ENCODE measurements at regions not wholly inside any gene's neighbourhood (a gene's known extent, or its start where the extent isn't known, plus 50 kb on each side); places are given as distances from the start of the nearest gene placed in this dataset.

DNA sequence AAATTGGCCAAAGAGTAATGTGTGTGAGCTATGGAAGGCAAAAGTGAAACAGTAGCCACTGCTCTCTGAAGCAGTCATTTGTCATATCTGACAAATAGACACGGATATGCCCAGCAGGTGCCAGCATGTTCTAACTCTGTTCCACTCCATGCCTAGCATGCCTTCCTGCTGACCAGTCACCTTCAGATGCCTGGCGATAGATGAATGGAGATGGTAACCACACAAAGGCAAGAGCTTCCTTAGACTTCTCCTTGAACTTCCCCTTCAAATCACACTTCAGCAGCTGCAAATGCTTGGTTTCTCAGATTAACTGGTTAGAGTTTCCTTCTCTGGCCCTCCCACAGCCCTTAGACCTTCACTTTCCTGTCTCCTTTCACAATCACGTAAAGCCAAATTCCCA, 429.9 kb downstream of the DAD1 start:
- Histone ChIP-seq H3K36me3 (no peaks in the 10 kb centered on the region), H3K27me3 (no peaks in the 10 kb centered on the region), H3K9me3 (no peaks in the 10 kb centered on the region), H3K4me3 (no peak overlapping the region), H3K4me1 (no peaks in the 10 kb centered on the region), H3K27ac (no peak overlapping the region)
- TF ChIP-seq, protein P1, sequence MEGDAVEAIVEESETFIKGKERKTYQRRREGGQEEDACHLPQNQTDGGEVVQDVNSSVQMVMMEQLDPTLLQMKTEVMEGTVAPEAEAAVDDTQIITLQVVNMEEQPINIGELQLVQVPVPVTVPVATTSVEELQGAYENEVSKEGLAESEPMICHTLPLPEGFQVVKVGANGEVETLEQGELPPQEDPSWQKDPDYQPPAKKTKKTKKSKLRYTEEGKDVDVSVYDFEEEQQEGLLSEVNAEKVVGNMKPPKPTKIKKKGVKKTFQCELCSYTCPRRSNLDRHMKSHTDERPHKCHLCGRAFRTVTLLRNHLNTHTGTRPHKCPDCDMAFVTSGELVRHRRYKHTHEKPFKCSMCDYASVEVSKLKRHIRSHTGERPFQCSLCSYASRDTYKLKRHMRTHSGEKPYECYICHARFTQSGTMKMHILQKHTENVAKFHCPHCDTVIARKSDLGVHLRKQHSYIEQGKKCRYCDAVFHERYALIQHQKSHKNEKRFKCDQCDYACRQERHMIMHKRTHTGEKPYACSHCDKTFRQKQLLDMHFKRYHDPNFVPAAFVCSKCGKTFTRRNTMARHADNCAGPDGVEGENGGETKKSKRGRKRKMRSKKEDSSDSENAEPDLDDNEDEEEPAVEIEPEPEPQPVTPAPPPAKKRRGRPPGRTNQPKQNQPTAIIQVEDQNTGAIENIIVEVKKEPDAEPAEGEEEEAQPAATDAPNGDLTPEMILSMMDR (IDR thresholded peaks at IDR 0.05) = no peak
- TF ChIP-seq POLR2AphosphoS5 (IDR thresholded peaks at IDR 0.05) (no peak), POLR2A (IDR thresholded peaks at IDR 0.05) (no peak)
- intact Hi-C loops (cut with DNase I; ENCODE audit: low total_unique reads) = no loop called here
- DNase-seq (ENCODE audit: low spot score in 2 of 2) = no peak

DNA sequence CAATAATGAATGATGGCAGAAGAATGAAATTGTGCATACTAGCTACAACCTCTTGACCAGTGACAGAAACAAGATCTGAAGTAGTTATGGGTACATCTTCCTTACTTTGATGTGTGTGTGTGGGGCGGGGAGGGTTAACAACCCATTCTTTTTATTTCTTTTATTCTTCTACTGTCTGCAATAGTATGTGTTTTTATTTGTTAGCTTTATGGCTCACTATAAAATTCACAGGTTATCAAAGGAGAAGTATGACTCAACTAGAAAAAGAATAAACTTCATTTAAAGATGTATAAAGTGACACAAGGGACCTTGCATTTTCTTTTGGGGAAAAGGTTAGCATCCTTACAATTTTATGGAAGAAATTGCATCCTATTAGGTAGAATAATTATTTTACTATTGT, 430.5 kb downstream of the DAD1 start:
- DNase-seq (ENCODE audit: low spot score in 2 of 2) = no peak

DNA sequence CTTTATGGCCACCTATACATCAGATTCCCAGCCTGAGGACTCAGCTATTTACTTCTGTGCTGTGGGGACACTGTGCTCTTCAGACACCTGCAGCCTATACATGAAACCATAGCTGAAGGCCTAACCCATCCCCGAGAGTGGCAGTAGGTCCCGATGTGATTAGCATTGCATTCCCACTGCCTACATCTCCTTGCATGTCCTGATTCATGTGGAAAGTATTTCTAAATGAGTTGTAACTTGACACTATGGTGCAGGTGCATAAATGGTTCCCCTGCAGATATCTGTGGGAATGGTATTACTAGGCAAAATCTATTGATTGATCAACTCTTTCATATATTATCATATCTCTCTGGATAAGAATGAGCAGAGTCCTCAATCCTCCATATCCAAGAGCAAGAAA, 433.5 kb downstream of the DAD1 start:
- Histone ChIP-seq H3K36me3 (no peaks in the 10 kb centered on the region), H3K9me3 (no peaks in the 10 kb centered on the region), H3K27me3 (no peaks in the 10 kb centered on the region), H3K4me3 (no peak overlapping the region), H3K27ac (no peak overlapping the region), H3K4me1 (no peaks in the 10 kb centered on the region)
- DNase-seq (ENCODE audit: low spot score in 2 of 2) = no peak
- TF ChIP-seq, protein P1 (IDR thresholded peaks at IDR 0.05) = no peak
- TF ChIP-seq POLR2AphosphoS5 (IDR thresholded peaks at IDR 0.05) (no peak), POLR2A (IDR thresholded peaks at IDR 0.05) (no peak)
- intact Hi-C loops (cut with DNase I; ENCODE audit: low total_unique reads) = no loop called here

More for the DNA sequence above, 430.5 kb downstream of the DAD1 start:
- Histone ChIP-seq H3K36me3 (no peaks in the 10 kb centered on the region), H3K4me3 (no peak overlapping the region), H3K9me3 (no peaks in the 10 kb centered on the region), H3K27ac (no peak overlapping the region), H3K27me3 (no peaks in the 10 kb centered on the region), H3K4me1 (no peaks in the 10 kb centered on the region)
- TF ChIP-seq POLR2A (IDR thresholded peaks at IDR 0.05) (no peak), POLR2AphosphoS5 (IDR thresholded peaks at IDR 0.05) (no peak)
- TF ChIP-seq, protein P1 (IDR thresholded peaks at IDR 0.05) = no peak
- intact Hi-C loops (cut with DNase I; ENCODE audit: low total_unique reads) = no loop called here

DNA sequence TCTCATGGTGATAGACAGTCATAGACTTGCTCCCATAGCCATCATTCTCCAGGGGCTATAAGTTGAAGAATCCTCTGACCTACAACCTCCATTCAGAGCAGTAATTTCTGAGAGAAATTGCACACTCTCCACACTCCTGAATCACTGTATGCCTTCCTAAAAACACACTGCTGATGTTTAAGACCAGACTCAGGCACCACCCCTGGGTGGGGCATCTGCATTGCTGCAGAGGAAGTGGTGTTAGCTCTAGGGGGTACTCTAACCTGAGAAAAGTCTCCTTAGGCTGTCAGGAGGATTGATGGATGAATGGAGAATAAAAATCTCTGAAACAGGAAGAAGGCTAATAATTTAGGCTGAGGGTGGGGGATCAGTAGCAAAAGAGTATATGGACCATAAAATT, 436.1 kb downstream of the DAD1 start:
- TF ChIP-seq POLR2AphosphoS5 (IDR thresholded peaks at IDR 0.05) = no peak
- TF ChIP-seq POLR2A (IDR thresholded peaks at IDR 0.05) = no peak
- TF ChIP-seq, protein P1 (IDR thresholded peaks at IDR 0.05) = no peak
- Histone ChIP-seq H3K27me3 (no peaks in the 10 kb centered on the region), H3K4me3 (no peak overlapping the region), H3K9me3 (no peaks in the 10 kb centered on the region), H3K36me3 (no peaks in the 10 kb centered on the region), H3K4me1 (no peaks in the 10 kb centered on the region), H3K27ac (no peak overlapping the region)
- DNase-seq (ENCODE audit: low spot score in 2 of 2) = no peak
- intact Hi-C loops (cut with DNase I; ENCODE audit: low total_unique reads) = no loop called here

DNA sequence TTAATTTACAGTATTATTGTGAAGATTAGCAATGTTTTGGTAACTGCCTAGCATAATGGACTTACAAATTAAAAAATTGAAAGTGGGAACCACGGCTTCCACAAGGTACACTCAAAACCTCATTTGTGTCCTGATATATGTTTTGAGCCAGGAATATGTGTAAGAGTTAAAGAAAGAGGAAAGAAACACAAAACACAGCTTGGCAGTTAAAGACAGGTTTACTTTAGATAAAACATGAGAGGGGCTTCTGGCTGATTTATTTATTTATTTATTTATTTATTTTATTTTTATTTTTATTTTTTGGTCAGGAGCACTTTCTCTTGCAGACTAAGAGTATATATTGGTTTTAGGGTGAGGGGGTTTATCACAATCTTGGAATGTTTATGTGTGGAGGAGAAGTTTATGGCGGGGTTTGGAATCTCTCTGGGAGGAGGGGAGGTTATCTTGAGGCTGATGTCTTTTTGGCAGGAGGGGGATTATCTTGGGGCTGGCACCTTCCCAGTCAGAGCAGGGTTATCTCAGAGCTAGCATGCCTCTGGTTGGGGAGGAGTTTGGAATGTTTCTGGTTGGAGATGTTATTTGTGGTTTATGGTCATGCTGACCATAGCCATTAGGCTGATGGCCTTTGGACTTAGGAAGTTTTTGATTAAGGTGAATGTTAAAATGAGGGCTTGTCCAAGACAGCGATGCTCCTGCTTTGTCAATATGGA, 436.7 kb downstream of the DAD1 start:
- no peak for DNase-seq (ENCODE audit: low spot score in 2 of 2)
- H3K9me3 ChIP-seq = no peaks in the 10 kb centered on the region
- no peak overlapping the region for H3K4me3 ChIP-seq
- no peaks in the 10 kb centered on the region for H3K27me3 ChIP-seq
- TF ChIP-seq POLR2A (IDR thresholded peaks at IDR 0.05) = no peak
- no peak for TF ChIP-seq POLR2AphosphoS5 (IDR thresholded peaks at IDR 0.05)
- TF ChIP-seq, protein P1 (IDR thresholded peaks at IDR 0.05) = no peak
- H3K27ac ChIP-seq = no peak overlapping the region
- H3K36me3 ChIP-seq = no peaks in the 10 kb centered on the region
- H3K4me1 ChIP-seq = no peaks in the 10 kb centered on the region
- intact Hi-C loops (cut with DNase I; ENCODE audit: low total_unique reads) = no loop called here
